ENCODE measurements at regions not wholly inside any gene's neighbourhood (a gene's known extent, or its start where the extent isn't known, plus 50 kb on each side); places are given as distances from the start of the nearest gene placed in this dataset.

- no peak for DNase-seq (ENCODE audit: low spot score in 2 of 2)
- Mint-ChIP-seq H3K4me1 (no peaks in the 10 kb centered on the region), H3K4me3 (no peak overlapping the region), H3K27ac (ENCODE audit: low read depth) (no peak overlapping the region), H3K27me3 (no peaks in the 10 kb centered on the region), H3K36me3 (ENCODE audit: insufficient read depth) (no peaks in the 10 kb centered on the region), H3K9me3 (peaks cover 7% of the 10 kb centered on the region)
- no peak for ATAC-seq (replicated peaks; ENCODE audit: extremely low read depth, poor library complexity, severe bottlenecking)
These were observed 167.1 kb downstream of the KCNJ2 start for GRCh38 chr17:70336411-70336810.

- Mint-ChIP-seq H3K27ac (ENCODE audit: low read depth) (no peak overlapping the region), H3K4me1 (no peaks in the 10 kb centered on the region), H3K4me3 (no peak overlapping the region), H3K27me3 (no peaks in the 10 kb centered on the region), H3K36me3 (ENCODE audit: insufficient read depth) (no peaks in the 10 kb centered on the region), H3K9me3 (no peaks in the 10 kb centered on the region)
- no peak for ATAC-seq (replicated peaks; ENCODE audit: extremely low read depth, poor library complexity, severe bottlenecking)
- DNase-seq (ENCODE audit: low spot score in 2 of 2) = no peak
These were observed 169.6 kb downstream of the KCNJ2 start for GRCh38 chr17:70338946-70339354.

GRCh38 chr17:70343114-70343513 is 173.8 kb downstream of the KCNJ2 start:
- DNase-seq (ENCODE audit: low spot score in 2 of 2) (no peak), ATAC-seq (replicated peaks; ENCODE audit: extremely low read depth, poor library complexity, severe bottlenecking) (no peak)
- Mint-ChIP-seq H3K4me1 (no peaks in the 10 kb centered on the region), H3K36me3 (ENCODE audit: insufficient read depth) (no peaks in the 10 kb centered on the region), H3K4me3 (no peak overlapping the region), H3K27ac (ENCODE audit: low read depth) (no peak overlapping the region), H3K9me3 (no peaks in the 10 kb centered on the region), H3K27me3 (no peaks in the 10 kb centered on the region)

GRCh38 chr17:70344386-70345060 is 175.2 kb downstream of the KCNJ2 start:
- Mint-ChIP-seq H3K4me1 (no peaks in the 10 kb centered on the region), H3K4me3 (no peak overlapping the region), H3K9me3 (peaks cover 5% of the 10 kb centered on the region), H3K36me3 (ENCODE audit: insufficient read depth) (no peaks in the 10 kb centered on the region), H3K27ac (ENCODE audit: low read depth) (no peak overlapping the region), H3K27me3 (no peaks in the 10 kb centered on the region)
- ATAC-seq (replicated peaks; ENCODE audit: extremely low read depth, poor library complexity, severe bottlenecking) (no peak), DNase-seq (ENCODE audit: low spot score in 2 of 2) (no peak)

GRCh38 chr17:70345061-70345460 is 175.7 kb downstream of the KCNJ2 start:
- no peak overlapping the region for H3K27ac Mint-ChIP-seq (ENCODE audit: low read depth)

GRCh38 chr17:70352834-70353233 is 183.5 kb downstream of the KCNJ2 start:
- H3K9me3 Mint-ChIP-seq = peaks cover 12% of the 10 kb centered on the region

More at GRCh38 chr17:70345061-70345460, 175.7 kb downstream of the KCNJ2 start:
- H3K4me3 Mint-ChIP-seq = no peak overlapping the region
- H3K27me3 Mint-ChIP-seq = no peaks in the 10 kb centered on the region
- peaks cover 7% of the 10 kb centered on the region for H3K9me3 Mint-ChIP-seq
- DNase-seq (ENCODE audit: low spot score in 2 of 2) = no peak
- ATAC-seq (replicated peaks; ENCODE audit: extremely low read depth, poor library complexity, severe bottlenecking) = no peak
- H3K36me3 Mint-ChIP-seq (ENCODE audit: insufficient read depth) = no peaks in the 10 kb centered on the region
- no peaks in the 10 kb centered on the region for H3K4me1 Mint-ChIP-seq

GRCh38 chr17:70353408-70354092 is 184.2 kb downstream of the KCNJ2 start:
- Mint-ChIP-seq H3K27ac (ENCODE audit: low read depth) (no peak overlapping the region), H3K4me3 (no peak overlapping the region), H3K9me3 (peaks cover 12% of the 10 kb centered on the region), H3K27me3 (no peaks in the 10 kb centered on the region), H3K4me1 (no peaks in the 10 kb centered on the region), H3K36me3 (ENCODE audit: insufficient read depth) (no peaks in the 10 kb centered on the region)
- no peak for ATAC-seq (replicated peaks; ENCODE audit: extremely low read depth, poor library complexity, severe bottlenecking)
- no peak for DNase-seq (ENCODE audit: low spot score in 2 of 2)

More at GRCh38 chr17:70352834-70353233, 183.5 kb downstream of the KCNJ2 start:
- no peak overlapping the region for H3K4me3 Mint-ChIP-seq
- H3K36me3 Mint-ChIP-seq (ENCODE audit: insufficient read depth) = no peaks in the 10 kb centered on the region
- no peaks in the 10 kb centered on the region for H3K4me1 Mint-ChIP-seq
- H3K27me3 Mint-ChIP-seq = no peaks in the 10 kb centered on the region
- H3K27ac Mint-ChIP-seq (ENCODE audit: low read depth) = no peak overlapping the region
- ATAC-seq (replicated peaks; ENCODE audit: extremely low read depth, poor library complexity, severe bottlenecking) = no peak
- DNase-seq (ENCODE audit: low spot score in 2 of 2) = no peak

GRCh38 chr17:70355185-70355584 is 185.9 kb downstream of the KCNJ2 start:
- Mint-ChIP-seq H3K9me3 (peaks cover 6% of the 10 kb centered on the region), H3K4me3 (no peak overlapping the region), H3K27me3 (no peaks in the 10 kb centered on the region), H3K36me3 (ENCODE audit: insufficient read depth) (no peaks in the 10 kb centered on the region), H3K27ac (ENCODE audit: low read depth) (no peak overlapping the region), H3K4me1 (no peaks in the 10 kb centered on the region)
- no peak for ATAC-seq (replicated peaks; ENCODE audit: extremely low read depth, poor library complexity, severe bottlenecking)
- no peak for DNase-seq (ENCODE audit: low spot score in 2 of 2)

GRCh38 chr17:70357190-70357589 is 187.9 kb downstream of the KCNJ2 start:
- DNase-seq (ENCODE audit: low spot score in 2 of 2) (no peak), ATAC-seq (replicated peaks; ENCODE audit: extremely low read depth, poor library complexity, severe bottlenecking) (no peak)
- Mint-ChIP-seq H3K4me1 (no peaks in the 10 kb centered on the region), H3K9me3 (peaks cover 15% of the 10 kb centered on the region), H3K27ac (ENCODE audit: low read depth) (no peak overlapping the region), H3K36me3 (ENCODE audit: insufficient read depth) (no peaks in the 10 kb centered on the region), H3K4me3 (no peak overlapping the region), H3K27me3 (no peaks in the 10 kb centered on the region)

GRCh38 chr17:70365091-70365583 is 195.8 kb downstream of the KCNJ2 start:
- DNase-seq (ENCODE audit: low spot score in 2 of 2) = no peak
- no peaks in the 10 kb centered on the region for H3K4me1 Mint-ChIP-seq
- no peak for ATAC-seq (replicated peaks; ENCODE audit: extremely low read depth, poor library complexity, severe bottlenecking)
- no peaks in the 10 kb centered on the region for H3K27me3 Mint-ChIP-seq
- H3K36me3 Mint-ChIP-seq (ENCODE audit: insufficient read depth) = no peaks in the 10 kb centered on the region
- H3K27ac Mint-ChIP-seq (ENCODE audit: low read depth) = no peak overlapping the region
- H3K4me3 Mint-ChIP-seq = no peak overlapping the region
- H3K9me3 Mint-ChIP-seq = peaks cover 17% of the 10 kb centered on the region

- Mint-ChIP-seq H3K36me3 (ENCODE audit: insufficient read depth) (no peaks in the 10 kb centered on the region), H3K27me3 (no peaks in the 10 kb centered on the region), H3K4me1 (no peaks in the 10 kb centered on the region), H3K9me3 (peaks cover 12% of the 10 kb centered on the region), H3K4me3 (no peak overlapping the region), H3K27ac (ENCODE audit: low read depth) (no peak overlapping the region)
- DNase-seq (ENCODE audit: low spot score in 2 of 2) (no peak), ATAC-seq (replicated peaks; ENCODE audit: extremely low read depth, poor library complexity, severe bottlenecking) (no peak)
These were observed 197.1 kb downstream of the KCNJ2 start for GRCh38 chr17:70366386-70366785.

GRCh38 chr17:70368011-70368410 is 198.7 kb downstream of the KCNJ2 start:
- peaks cover 6% of the 10 kb centered on the region for H3K9me3 Mint-ChIP-seq
- H3K36me3 Mint-ChIP-seq (ENCODE audit: insufficient read depth) = no peaks in the 10 kb centered on the region
- H3K27ac Mint-ChIP-seq (ENCODE audit: low read depth) = no peak overlapping the region
- ATAC-seq (replicated peaks; ENCODE audit: extremely low read depth, poor library complexity, severe bottlenecking) (no peak), DNase-seq (ENCODE audit: low spot score in 2 of 2) (no peak)
- H3K4me1 Mint-ChIP-seq = no peaks in the 10 kb centered on the region
- H3K4me3 Mint-ChIP-seq = no peak overlapping the region
- H3K27me3 Mint-ChIP-seq = no peaks in the 10 kb centered on the region

GRCh38 chr17:70369391-70369790 is 200.1 kb downstream of the KCNJ2 start:
- no peak for DNase-seq (ENCODE audit: low spot score in 2 of 2)
- ATAC-seq (replicated peaks; ENCODE audit: extremely low read depth, poor library complexity, severe bottlenecking) = no peak
- Mint-ChIP-seq H3K36me3 (ENCODE audit: insufficient read depth) (no peaks in the 10 kb centered on the region), H3K27ac (ENCODE audit: low read depth) (no peak overlapping the region), H3K4me1 (no peaks in the 10 kb centered on the region), H3K4me3 (no peak overlapping the region), H3K9me3 (peaks cover 6% of the 10 kb centered on the region), H3K27me3 (no peaks in the 10 kb centered on the region)
